Ishikawa (cell line): ENCODE measurements at regions not wholly inside any gene's neighbourhood (a gene's known extent, or its start where the extent isn't known, plus 50 kb on each side); places are given as distances from the start of the nearest gene placed in this dataset.

Experiments used
- CEBPB ChIP-seq: IDR thresholded peaks from 2 replicates; pipeline ENCODE4 v1.6.1; 2012
- CREB1 ChIP-seq: IDR thresholded peaks from 2 replicates; pipeline ENCODE4 v1.6.1; 2012; ENCODE audit warnings: low read depth
- EP300 ChIP-seq: IDR thresholded peaks from 2 replicates; pipeline ENCODE4 v1.6.1; 2012; ENCODE audit warnings: borderline replicate concordance
- TEAD4 ChIP-seq: IDR thresholded peaks from 2 replicates; pipeline ENCODE4 v1.6.1; 2012
- YY1 ChIP-seq: IDR thresholded peaks from 2 replicates; pipeline ENCODE4 v1.6.1; 2012; ENCODE audit warnings: low read depth
- TF ChIP-seq, protein P1 (sequence below): IDR thresholded peaks from 2 replicates; pipeline ENCODE4 v1.6.1; 2012

- TF ChIP-seq YY1: no peak
- TF ChIP-seq, protein P1, sequence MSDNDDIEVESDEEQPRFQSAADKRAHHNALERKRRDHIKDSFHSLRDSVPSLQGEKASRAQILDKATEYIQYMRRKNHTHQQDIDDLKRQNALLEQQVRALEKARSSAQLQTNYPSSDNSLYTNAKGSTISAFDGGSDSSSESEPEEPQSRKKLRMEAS: no peak
- TF ChIP-seq TEAD4: no peak
- TF ChIP-seq EP300: no peak
- TF ChIP-seq CEBPB: no peak
- TF ChIP-seq CREB1: no peak
These were observed 1027.9 kb downstream of the STIM2 start for GRCh38 chr4:27888505-27888904.
